Bronchial epithelial cell (primary cell): ENCODE measurements at regions not wholly inside any gene's neighbourhood (a gene's known extent, or its start where the extent isn't known, plus 50 kb on each side); places are given as distances from the start of the nearest gene placed in this dataset.

Experiments used
- DNase-seq: peaks from one replicate; pipeline ENCODE4 v3.0.0-alpha.2; 2010; ENCODE audit warnings: low read depth
- FAIRE-seq: peaks from 2 replicates; lab custom pipeline; 2011; peaks lifted over from hg19 to GRCh38; lab: Jason Lieb, UNC
- H3K27me3 ChIP-seq: 2 replicates; pipeline ENCODE4 v1.5.1; 2011; ENCODE audit warnings: low read length; ENCODE audit not compliant: control insufficient read depth, insufficient read depth
- H3K36me3 ChIP-seq: 2 replicates; pipeline ENCODE4 v1.5.1; 2011; ENCODE audit warnings: low read length; ENCODE audit not compliant: control insufficient read depth, insufficient read depth
- H3K4me3 ChIP-seq: 2 replicates; pipeline ENCODE4 v1.5.1; 2011; ENCODE audit warnings: mild to moderate bottlenecking, low read depth, low read length, control low read depth
- CTCF ChIP-seq: IDR thresholded peaks from 2 replicates; pipeline ENCODE4 v1.5.1; 2011; ENCODE audit warnings: mild to moderate bottlenecking, moderate library complexity, low read length, control low read depth, inconsistent platforms; ENCODE audit not compliant: insufficient read depth, severe bottlenecking

GRCh38 chr5:42337143-42337542, 86.1 kb upstream of the GHR start:
- DNase-seq (no peak), FAIRE-seq (no peak)
- Histone ChIP-seq H3K27me3 (no peaks in the 10 kb centered on the region), H3K4me3 (no peak overlapping the region), H3K36me3 (no peaks in the 10 kb centered on the region)
- no peak for TF ChIP-seq CTCF

GRCh38 chr5:42337607-42338006, 85.6 kb upstream of the GHR start:
- DNase-seq (no peak), FAIRE-seq (no peak)

GRCh38 chr5:42338136-42338535, 85.1 kb upstream of the GHR start:
- Histone ChIP-seq H3K27me3 (no peaks in the 10 kb centered on the region), H3K36me3 (no peaks in the 10 kb centered on the region), H3K4me3 (no peak overlapping the region)
- no peak for FAIRE-seq
- no peak for TF ChIP-seq CTCF
- no peak for DNase-seq

More at GRCh38 chr5:42337607-42338006, 85.6 kb upstream of the GHR start:
- no peak for TF ChIP-seq CTCF
- H3K27me3 ChIP-seq, result no peaks in the 10 kb centered on the region
- H3K4me3 ChIP-seq, result no peak overlapping the region
- H3K36me3 ChIP-seq, result no peaks in the 10 kb centered on the region

GRCh38 chr5:42349163-42349562, 74.1 kb upstream of the GHR start:
- Histone ChIP-seq H3K27me3 (no peaks in the 10 kb centered on the region), H3K4me3 (no peak overlapping the region), H3K36me3 (no peaks in the 10 kb centered on the region)
- no peak for FAIRE-seq
- no peak for TF ChIP-seq CTCF
- peak; percentile 86 for DNase-seq

- no peak for DNase-seq
- H3K4me3 ChIP-seq, result no peak overlapping the region
- H3K27me3 ChIP-seq, result no peaks in the 10 kb centered on the region
- TF ChIP-seq CTCF, result no peak
- FAIRE-seq, result no peak
- H3K36me3 ChIP-seq, result no peaks in the 10 kb centered on the region
Measured at GRCh38 chr5:42351956-42352355, 71.3 kb upstream of the GHR start.

GRCh38 chr5:42360056-42360455, 63.2 kb upstream of the GHR start:
- no peaks in the 10 kb centered on the region for H3K27me3 ChIP-seq
- DNase-seq (peak; percentile 82), FAIRE-seq (no peak)
- no peak for TF ChIP-seq CTCF
- no peaks in the 10 kb centered on the region for H3K36me3 ChIP-seq
- no peak overlapping the region for H3K4me3 ChIP-seq
